Loucy (cell line): ENCODE measurements at regions not wholly inside any gene's neighbourhood (a gene's known extent, or its start where the extent isn't known, plus 50 kb on each side); places are given as distances from the start of the nearest gene placed in this dataset.

ENCODE experiments used
- EZH2phosphoT487 ChIP-seq: fragments of 200-600 bp; IDR thresholded peaks from 2 replicates; pipeline ENCODE4 v1.6.1; 2018; ENCODE audit warnings: antibody characterized with exemption, mild to moderate bottlenecking, moderate library complexity, borderline replicate concordance
- TF ChIP-seq, protein P1 (sequence below): fragments of 200-600 bp; sonication (generic); conservative IDR thresholded peaks from 2 replicates; pipeline ENCODE4 v1.5.1; 2014; ENCODE audit warnings: mild to moderate bottlenecking, antibody characterized with exemption, low read length

DNA sequence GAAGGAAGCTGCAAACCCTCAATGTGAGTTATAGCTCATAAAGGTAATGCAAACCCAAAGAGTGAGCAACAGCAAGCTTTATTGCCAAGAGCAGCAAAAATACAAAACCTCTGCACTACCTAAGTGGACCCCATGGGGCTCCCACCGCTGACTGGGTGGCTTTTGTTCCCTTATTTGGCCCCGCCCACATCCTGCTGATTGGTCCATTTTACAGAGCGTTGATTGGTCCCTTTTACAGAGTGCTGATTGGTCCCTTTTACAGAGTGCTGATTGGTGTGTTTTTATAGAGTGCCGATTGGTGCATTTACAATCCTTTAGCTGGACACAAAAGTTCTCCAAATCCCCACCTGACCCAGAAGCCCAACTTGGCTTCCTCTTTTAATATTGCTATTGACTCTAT lies 154.5 kb upstream of the NSMCE3 start:
- TF ChIP-seq, protein P1, sequence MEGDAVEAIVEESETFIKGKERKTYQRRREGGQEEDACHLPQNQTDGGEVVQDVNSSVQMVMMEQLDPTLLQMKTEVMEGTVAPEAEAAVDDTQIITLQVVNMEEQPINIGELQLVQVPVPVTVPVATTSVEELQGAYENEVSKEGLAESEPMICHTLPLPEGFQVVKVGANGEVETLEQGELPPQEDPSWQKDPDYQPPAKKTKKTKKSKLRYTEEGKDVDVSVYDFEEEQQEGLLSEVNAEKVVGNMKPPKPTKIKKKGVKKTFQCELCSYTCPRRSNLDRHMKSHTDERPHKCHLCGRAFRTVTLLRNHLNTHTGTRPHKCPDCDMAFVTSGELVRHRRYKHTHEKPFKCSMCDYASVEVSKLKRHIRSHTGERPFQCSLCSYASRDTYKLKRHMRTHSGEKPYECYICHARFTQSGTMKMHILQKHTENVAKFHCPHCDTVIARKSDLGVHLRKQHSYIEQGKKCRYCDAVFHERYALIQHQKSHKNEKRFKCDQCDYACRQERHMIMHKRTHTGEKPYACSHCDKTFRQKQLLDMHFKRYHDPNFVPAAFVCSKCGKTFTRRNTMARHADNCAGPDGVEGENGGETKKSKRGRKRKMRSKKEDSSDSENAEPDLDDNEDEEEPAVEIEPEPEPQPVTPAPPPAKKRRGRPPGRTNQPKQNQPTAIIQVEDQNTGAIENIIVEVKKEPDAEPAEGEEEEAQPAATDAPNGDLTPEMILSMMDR: no peak
- TF ChIP-seq EZH2phosphoT487: no peak
